Lower leg skin (tissue), 4 donors: ENCODE measurements at regions not wholly inside any gene's neighbourhood (a gene's known extent, or its start where the extent isn't known, plus 50 kb on each side); places are given as distances from the start of the nearest gene placed in this dataset.

ENCODE experiments used
- DNase-seq, 2 donors: peaks; one replicate each; pipeline ENCODE4 v3.0.0-alpha.2; 2019; ENCODE audit warnings: low spot score in 2 of 2
- H3K4me3 ChIP-seq: fragments of 200-600 bp; sonication (generic); 2 replicates; pipeline ENCODE4 v1.5.1; 2017; ENCODE audit warnings: mild to moderate bottlenecking, low read depth; ENCODE audit not compliant: poor library complexity, severe bottlenecking
- CTCF ChIP-seq, 3 donors: fragments of 450-650 bp; IDR thresholded peaks; one replicate each; pipeline ENCODE4 v1.5.1; 2016; ENCODE audit warnings: antibody characterized with exemption in 3 of 3, mild to moderate bottlenecking in 3 of 3, moderate library complexity in 2 of 3
- POLR2A ChIP-seq, 2 donors: fragments of 450-650 bp; IDR thresholded peaks; one replicate each; pipeline ENCODE4 v1.6.1; 2016 to 2017; ENCODE audit warnings: antibody characterized with exemption in 2 of 2, mild to moderate bottlenecking in 1 of 2, moderate library complexity in 1 of 2
- WGBS, 2 donors: methylation state at CpG; one replicate each; pipeline ENCODE4 v1.1.5; 2018; 5-methylcytosine and 5-hydroxymethylcytosine counted together
- intact Hi-C: fragments of 100-400 bp; cut with DNase I; formaldehyde crosslinking; loops from one replicate; pipeline ENCODE4 v1.15.0; 2023; ENCODE audit warnings: low total_unique reads

GRCh38 chr9:115443890-115444289 is 325.9 kb upstream of the TNC start:
- TF ChIP-seq CTCF (IDR thresholded peaks at IDR 0.05) (no peak), POLR2A (IDR thresholded peaks at IDR 0.05) (no peak)
- 98 to 100% methylated on average over 2 of the region's 2 CpGs for WGBS, 2 donors
- intact Hi-C loops = no loop called here
- H3K4me3 ChIP-seq = no peak overlapping the region
- no peak for DNase-seq

- no peak for DNase-seq
- 25 to 41% methylated on average over 3 of the region's 3 CpGs for WGBS, 2 donors
- no peak overlapping the region for H3K4me3 ChIP-seq
- intact Hi-C loops = no loop called here
- no peak for TF ChIP-seq CTCF (IDR thresholded peaks at IDR 0.05)
- TF ChIP-seq POLR2A (IDR thresholded peaks at IDR 0.05) = no peak
These were observed 327.0 kb upstream of the TNC start for GRCh38 chr9:115444959-115445358.

GRCh38 chr9:115445655-115446054 is 327.7 kb upstream of the TNC start:
- no peak for DNase-seq
- no peak overlapping the region for H3K4me3 ChIP-seq
- TF ChIP-seq CTCF (IDR thresholded peaks at IDR 0.05) (no peak), POLR2A (IDR thresholded peaks at IDR 0.05) (no peak)
- 53 to 68% methylated on average over 3 of the region's 3 CpGs for WGBS, 2 donors
- intact Hi-C loops = no loop called here

GRCh38 chr9:115456515-115456914 is 338.6 kb upstream of the TNC start:
- intact Hi-C loops = no loop called here
- DNase-seq = no peak
- no peak overlapping the region for H3K4me3 ChIP-seq
- TF ChIP-seq POLR2A (IDR thresholded peaks at IDR 0.05) (no peak), CTCF (IDR thresholded peaks at IDR 0.05) (no peak)

GRCh38 chr9:115461280-115461679 is 343.3 kb upstream of the TNC start:
- intact Hi-C loops = no loop called here
- no peak overlapping the region for H3K4me3 ChIP-seq
- 60 to 61% methylated on average over 3 of the region's 3 CpGs for WGBS, 2 donors
- TF ChIP-seq POLR2A (IDR thresholded peaks at IDR 0.05) (no peak), CTCF (IDR thresholded peaks at IDR 0.05) (no peak)
- no peak for DNase-seq

GRCh38 chr9:115462623-115463022 is 344.7 kb upstream of the TNC start:
- no peak overlapping the region for H3K4me3 ChIP-seq
- 86 to 92% methylated on average over 7 of the region's 7 CpGs for WGBS, 2 donors
- intact Hi-C loops = no loop called here
- no peak for TF ChIP-seq POLR2A (IDR thresholded peaks at IDR 0.05)
- no peak for TF ChIP-seq CTCF (IDR thresholded peaks at IDR 0.05)
- no peak for DNase-seq
